GM18870 (cell line): ENCODE measurements at regions not wholly inside any gene's neighbourhood (a gene's known extent, or its start where the extent isn't known, plus 50 kb on each side); places are given as distances from the start of the nearest gene placed in this dataset.
"Not testable (repeated sequence)": the region's sequence is repeated elsewhere in the genome, so short reads cannot be mapped to it uniquely, and the experiment has no call there.

Experiments
- ATAC-seq: cut with Tn5 transposase; IDR thresholded peaks from one replicate; pipeline ENCODE4 v1.9.1; 2021; ENCODE audit warnings: moderate library complexity; ENCODE audit not compliant: unreplicated experiment

DNA sequence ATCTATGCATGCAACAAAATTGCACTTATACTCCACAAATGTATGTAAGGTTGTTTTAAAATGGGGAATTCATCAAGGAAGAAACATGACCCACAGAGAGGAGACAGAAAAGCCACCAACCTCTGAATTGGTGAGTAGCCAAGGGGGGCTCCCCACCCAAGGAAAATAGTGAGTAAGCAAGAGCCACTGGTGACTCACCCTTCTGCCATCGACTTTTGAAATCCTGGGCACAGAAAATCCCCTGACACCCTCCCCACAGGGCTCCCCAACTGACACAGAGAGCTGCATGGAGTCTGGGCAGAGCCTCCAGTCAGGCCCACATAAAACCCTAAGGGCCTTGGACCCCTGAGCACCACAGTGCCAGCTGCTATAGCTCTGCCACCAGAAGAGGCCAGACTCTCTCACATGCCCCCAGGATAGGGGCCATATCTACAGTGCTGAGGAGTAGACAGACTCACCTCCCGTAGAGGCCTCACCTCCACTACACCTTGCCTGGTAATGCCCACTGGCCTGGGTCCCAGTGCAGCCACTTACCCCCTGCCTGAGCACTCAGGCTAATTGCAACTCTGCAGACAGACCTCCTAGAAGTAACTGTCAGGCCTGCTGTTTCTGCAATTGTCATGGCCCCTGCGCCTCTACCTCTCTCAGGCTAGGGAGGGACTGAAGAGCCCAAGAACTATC is 244.7 kb upstream of the WSB1 start:
- ATAC-seq, result no peak

GRCh38 chr17:27065588-27065987 is 228.3 kb upstream of the WSB1 start:
- ATAC-seq, result no peak

GRCh38 chr17:27066315-27066714 is 227.6 kb upstream of the WSB1 start:
- ATAC-seq, result no peak

DNA sequence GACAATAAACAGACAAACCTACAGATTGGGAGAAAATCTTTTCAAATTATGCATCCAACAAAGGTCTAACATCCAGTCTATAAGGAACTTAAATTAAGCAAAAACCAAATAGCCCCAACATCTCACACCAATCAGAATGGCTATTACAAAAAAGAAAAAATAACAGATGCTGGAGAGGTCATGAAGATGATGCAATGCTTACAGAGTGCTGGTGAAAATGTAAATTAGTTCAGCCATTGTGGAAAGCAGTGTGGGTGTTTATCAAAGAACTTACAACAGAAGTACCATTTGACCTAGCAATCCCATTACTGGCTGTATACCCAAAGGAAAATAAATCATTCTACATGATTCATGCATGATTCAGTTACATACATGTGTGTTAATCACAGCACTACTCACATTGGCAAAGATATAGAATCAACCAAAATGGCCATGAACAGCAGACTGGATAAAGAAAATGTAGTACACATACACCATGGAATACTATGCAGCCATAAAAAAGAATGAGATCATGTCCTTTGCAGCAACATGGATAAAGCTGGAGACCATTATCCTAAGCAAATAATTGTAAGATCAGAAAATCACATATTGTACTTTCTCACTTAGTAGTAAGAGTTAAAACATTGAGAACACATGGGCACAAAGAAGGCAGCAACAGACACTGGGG is 223.9 kb upstream of the WSB1 start:
- ATAC-seq, result no peak

- ATAC-seq, result no peak
Observed at GRCh38 chr17:27070836-27071235, 223.1 kb upstream of the WSB1 start.

GRCh38 chr17:27072885-27073284 is 221.0 kb upstream of the WSB1 start:
- ATAC-seq, result no peak

DNA sequence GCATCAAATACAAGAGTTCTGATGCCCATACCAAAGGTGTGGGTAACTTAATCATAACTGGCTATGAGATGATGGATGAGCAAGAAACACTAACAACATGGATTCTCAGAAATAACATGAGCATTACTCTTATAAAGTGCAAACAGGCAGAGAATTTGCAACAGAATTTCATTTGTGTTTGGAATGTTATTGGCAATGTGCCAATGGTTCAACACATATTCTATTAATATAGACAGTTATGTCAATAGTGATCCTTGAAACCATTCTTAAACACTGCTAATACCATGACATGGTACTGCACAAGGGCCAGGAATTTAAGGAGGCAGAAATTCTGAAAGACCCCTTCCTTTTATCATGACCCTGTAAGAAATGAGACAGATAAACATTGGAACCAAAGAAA is 217.1 kb upstream of the WSB1 start:
- ATAC-seq, result no peak

GRCh38 chr17:27078296-27078695 is 215.6 kb upstream of the WSB1 start:
- no peak for ATAC-seq

DNA sequence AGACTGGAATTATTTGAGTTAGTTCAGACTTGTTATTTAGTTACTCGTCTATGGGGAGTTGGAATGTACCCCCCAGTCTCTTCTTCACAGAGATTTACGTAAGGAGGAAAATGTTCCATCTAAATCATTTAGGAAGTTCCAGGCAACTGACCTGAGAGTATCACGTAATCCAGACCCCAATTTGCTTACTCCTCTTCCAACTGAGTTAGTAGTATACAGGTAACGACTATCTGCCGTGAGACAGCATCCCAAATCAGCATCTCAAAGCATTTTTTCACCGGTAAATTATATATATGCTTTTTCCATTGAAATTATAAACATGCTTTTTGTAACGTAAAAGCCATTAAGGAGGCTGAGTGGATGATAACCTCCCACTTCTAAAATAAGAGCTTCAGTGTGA is 214.3 kb upstream of the WSB1 start:
- ATAC-seq, result no peak

DNA sequence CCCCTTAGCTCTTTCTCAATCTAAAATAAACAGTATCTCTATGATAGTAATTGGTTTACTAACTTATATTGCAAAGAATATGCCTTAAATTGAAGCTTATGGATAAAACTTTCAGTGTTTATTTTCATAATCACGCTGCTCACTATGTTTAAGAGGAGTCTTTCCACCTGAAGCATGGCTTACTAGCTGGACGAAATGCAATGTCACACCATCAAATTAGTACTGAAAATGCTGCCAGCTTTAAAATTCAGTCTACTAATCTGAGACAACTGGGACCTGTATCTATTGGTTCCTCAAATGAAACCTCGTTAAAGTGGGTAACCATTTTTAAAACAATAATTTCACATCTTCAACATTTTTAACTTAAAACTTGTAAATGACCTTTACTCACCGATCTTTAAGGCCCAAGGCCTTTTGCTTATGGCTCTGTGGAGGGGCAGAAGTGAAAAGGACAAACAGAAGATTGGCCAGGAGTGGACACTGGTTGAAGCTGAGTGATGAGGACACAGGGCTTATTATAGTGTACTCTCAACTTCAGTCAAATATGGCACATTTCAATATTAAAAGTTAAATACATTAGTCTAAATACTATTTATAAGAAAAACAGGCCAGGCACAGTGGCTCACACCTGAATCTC is 212.8 kb upstream of the WSB1 start:
- no peak for ATAC-seq

DNA sequence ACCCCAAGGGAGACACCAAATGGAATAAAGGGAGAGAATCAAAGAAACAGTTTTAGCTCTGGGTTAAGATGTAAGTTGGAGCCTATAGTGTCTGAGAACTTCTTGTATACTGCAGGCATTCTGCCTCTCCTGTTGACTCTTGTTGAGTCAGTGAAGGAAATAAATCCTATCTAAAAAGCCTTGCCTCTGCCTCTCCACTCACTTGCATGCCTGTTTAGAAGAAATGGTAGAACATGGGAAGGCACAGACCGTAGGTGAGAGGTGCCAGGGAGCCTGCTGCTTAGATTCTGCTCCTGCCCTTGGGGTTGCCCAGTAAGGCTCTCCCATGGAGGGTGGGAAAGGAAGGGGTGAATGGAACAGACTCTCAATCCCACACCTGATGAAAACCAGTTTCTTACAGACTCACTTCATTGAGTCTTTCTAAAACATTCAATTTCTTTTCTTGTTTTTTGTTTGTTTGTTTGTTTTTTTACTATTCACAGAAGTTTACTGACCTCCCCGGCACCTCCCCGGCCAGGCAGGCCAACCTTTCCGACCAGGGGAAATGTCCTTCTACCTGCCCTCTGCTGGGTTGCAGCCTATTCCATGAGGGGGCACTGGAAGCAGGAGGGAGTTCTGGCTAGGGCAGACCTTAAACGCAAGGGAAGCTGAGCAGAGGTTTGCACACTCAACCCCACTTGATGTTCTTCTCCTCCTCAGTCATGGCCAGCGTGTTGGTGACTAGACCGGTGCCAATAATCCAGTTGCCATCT is 211.7 kb upstream of the WSB1 start:
- ATAC-seq, result no peak

DNA sequence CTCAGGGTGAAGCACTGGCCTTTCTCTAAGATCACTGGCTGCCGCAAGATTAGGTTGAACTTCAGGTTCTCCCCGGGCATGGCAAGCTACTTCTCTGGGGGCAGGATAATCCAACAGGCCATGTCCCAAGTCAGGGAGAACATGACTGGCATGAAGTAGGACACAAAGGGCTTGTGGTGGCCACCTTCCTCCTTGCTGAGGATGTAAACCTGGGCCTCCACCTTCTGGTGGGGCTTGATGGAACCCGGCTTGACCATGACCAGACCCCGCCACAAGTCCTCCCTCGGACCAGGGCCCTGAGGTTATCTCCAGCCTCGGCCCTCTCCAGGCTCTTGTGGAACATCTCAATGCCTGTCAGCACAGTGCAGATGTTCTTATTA is 211.1 kb upstream of the WSB1 start:
- ATAC-seq, result no peak

DNA sequence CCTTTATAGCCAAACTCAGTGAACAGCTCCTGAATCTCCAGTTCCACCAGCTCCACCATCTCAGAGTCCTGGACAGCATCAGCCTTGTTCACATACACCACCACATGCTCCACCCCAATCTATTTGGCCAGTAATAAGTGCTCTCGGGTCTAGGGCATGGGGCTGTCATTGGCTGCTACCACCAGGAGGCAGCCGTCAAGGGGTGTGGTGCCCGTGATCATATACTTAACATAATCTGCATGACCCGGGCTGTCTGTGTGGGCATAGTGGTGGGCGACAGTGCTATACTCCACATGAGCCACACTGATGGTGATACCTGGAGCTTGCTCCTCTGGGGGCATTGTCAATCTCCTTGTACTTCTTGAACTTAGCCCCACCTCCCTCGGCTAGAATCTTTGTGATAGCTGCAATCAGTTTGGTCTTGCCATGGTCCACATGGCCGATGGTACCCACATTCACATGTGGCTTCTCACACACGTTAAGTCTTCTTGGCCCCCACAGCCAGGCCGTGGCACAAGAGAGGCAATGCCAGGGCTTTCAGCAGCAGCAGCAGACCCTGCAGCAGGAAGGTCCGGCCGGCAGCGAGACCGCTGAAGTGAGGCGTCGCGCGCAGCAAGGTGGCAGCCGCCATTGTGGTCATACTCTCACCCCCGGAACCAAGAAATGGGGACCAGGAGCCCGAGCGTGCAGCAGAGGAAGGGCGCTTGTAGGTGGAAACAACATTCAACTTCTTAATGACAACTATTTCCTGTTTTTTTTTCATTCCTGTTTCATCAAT is 210.3 kb upstream of the WSB1 start:
- no peak for ATAC-seq

GRCh38 chr17:27085517-27085916 is 208.4 kb upstream of the WSB1 start:
- no peak for ATAC-seq

DNA sequence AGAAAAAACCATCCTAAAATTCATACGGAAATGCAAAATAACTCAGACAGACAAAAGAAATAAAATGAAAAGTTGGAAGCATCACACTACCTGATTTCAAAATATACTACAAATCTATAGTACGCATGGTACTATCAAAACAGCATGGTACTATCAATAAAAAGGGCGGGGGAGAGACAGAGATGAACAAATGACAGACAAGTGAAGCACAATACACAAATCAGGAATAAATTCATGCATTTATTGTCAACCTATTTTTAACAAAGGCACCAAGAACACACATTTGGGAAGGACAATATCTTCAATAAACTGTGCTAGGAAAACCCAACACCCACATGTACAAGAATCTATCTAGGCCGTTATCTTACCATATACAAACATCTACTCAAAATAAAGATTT is 207.4 kb upstream of the WSB1 start:
- no peak for ATAC-seq

GRCh38 chr17:27087935-27088766 is 205.8 kb upstream of the WSB1 start:
- ATAC-seq, result no peak

GRCh38 chr17:27088767-27089078 is 205.2 kb upstream of the WSB1 start:
- no peak for ATAC-seq

GRCh38 chr17:27089079-27089928 is 204.6 kb upstream of the WSB1 start:
- ATAC-seq, result not testable (repeated sequence)

DNA sequence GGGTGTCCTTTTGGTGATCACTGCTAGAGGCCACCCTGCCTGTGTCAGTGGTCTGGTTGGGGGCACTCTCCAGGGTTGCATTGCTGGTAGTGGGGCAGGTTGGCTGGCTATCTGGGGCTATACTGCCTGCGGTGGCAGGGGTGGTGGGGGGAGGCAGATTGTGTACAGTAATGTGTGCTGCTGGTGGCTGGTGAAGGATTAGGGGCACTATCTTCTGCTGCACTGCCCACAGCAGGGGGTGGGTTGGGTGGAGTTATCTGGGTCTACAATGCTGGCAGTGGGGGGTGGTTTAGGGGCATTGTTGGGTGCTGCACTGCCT is 204.0 kb upstream of the WSB1 start:
- no peak for ATAC-seq
